Heart right ventricle (tissue), 16 donors: ENCODE measurements at regions not wholly inside any gene's neighbourhood (a gene's known extent, or its start where the extent isn't known, plus 50 kb on each side); places are given as distances from the start of the nearest gene placed in this dataset.

Source experiments
- ATAC-seq, 8 donors: fragments of 200-7000 bp; cut with Tn5 transposase; one replicate each; pipeline ENCODE4 v1.9.1; 2020; ENCODE audit warnings: mild to moderate bottlenecking in 8 of 8, moderate library complexity in 8 of 8, moderate number of reproducible peaks in 1 of 8
- DNase-seq, 2 donors: peaks; one replicate each; pipeline ENCODE4 v3.0.0-alpha.2; 2020
- H3K27ac ChIP-seq, 10 donors: fragments of 200-600 bp; sonication (generic) in 2 of 10; one replicate each; pipeline versions ENCODE4 v1.5.0 to v1.8.0; 2020 to 2022; ENCODE audit warnings: mild to moderate bottlenecking in 3 of 10
- H3K27me3 ChIP-seq, 7 donors: fragments of 200-600 bp; one replicate each; pipeline ENCODE4 v1.8.0; 2021 to 2022; ENCODE audit warnings: mild to moderate bottlenecking in 2 of 7
- H3K36me3 ChIP-seq, 9 donors: fragments of 200-600 bp; sonication (generic) in 1 of 9; one replicate each; pipeline versions ENCODE4 v1.5.0 to v1.8.0; 2020 to 2022; ENCODE audit warnings: mild to moderate bottlenecking in 2 of 9
- H3K4me1 ChIP-seq, 9 donors: fragments of 200-600 bp; sonication (generic) in 1 of 9; one replicate each; pipeline versions ENCODE4 v1.5.0 to v1.8.0; 2020 to 2022; ENCODE audit warnings: mild to moderate bottlenecking in 4 of 9
- H3K4me3 ChIP-seq, 10 donors: fragments of 200-600 bp; sonication (generic) in 2 of 10; one replicate each; pipeline versions ENCODE4 v1.5.0 to v1.8.0; 2020 to 2022; ENCODE audit warnings: mild to moderate bottlenecking in 7 of 10, moderate library complexity in 2 of 10
- H3K9me3 ChIP-seq, 11 donors: fragments of 200-600 bp in 10 of 11; sonication (generic) in 2 of 11; one replicate each; pipeline versions ENCODE4 v1.5.0 to v1.8.0; 2013 to 2022; ENCODE audit warnings: mild to moderate bottlenecking in 2 of 11, control low read depth in 1 of 11, moderate library complexity in 1 of 11
- WGBS, 2 donors: extraction: QIAGEN DNeasy Blood & Tissue Kit; methylation state at CpG; one replicate each; pipeline ENCODE4 v1.1.7; 2013; ENCODE audit warnings: inconsistent platforms in 1 of 2; 5-methylcytosine and 5-hydroxymethylcytosine counted together
- intact Hi-C, 10 donors: fragments of 100-400 bp; cut with DNase I; formaldehyde crosslinking; loops; one replicate each; pipeline versions ENCODE4 v1.11.1 to v1.14.2; 2022
- TF ChIP-seq, protein P1 (sequence below), 9 donors: fragments of 200-600 bp; sonication (generic) in 2 of 9; IDR thresholded peaks; one replicate each; pipeline versions ENCODE4 v1.5.0 to v1.8.0; 2021 to 2022; ENCODE audit warnings: antibody characterized with exemption in 9 of 9, mild to moderate bottlenecking in 5 of 9, moderate library complexity in 1 of 9
- donor health status: Arrhythmogenic right ventricular cardiomyopathy.
- donor health status: ischemic (EF 13 %, LVEDD 7.1; RV severe dilation, severe dysfunction).
- donor health status: healthy with polysubstance abuse.
- donor health status: DM: no; HTN: yes; CAD: no.
- donor health status: DM: no; HTN: no; CAD: no.
- donor health status: ischemic (EF 25% LVEDD 6.9; RV normal size, moderate dysfunction).
- donor health status: ischemic (EF 25% LVEDD 5.7; RV mildly dilated, moderate dysfunction).
- donor health status: healthy.
- donor health status: DM: yes; HTN: yes; CAD: no.
- donor health status: Ischemic cardiomyopathy.
- donor health status: ischemic (EF 35%, LVEDD 5.7; RV mildly dilated, moderate dysfunction).
- donor health status: nonischemic (EF 11% LVEDD 7.7; RV severe dilation, severe dysfunction).
- donor health status: DM: yes; HTN: yes; CAD: no.
- donor health status: PGD.
- donor health status: ischemic (EF 29% LVEDD 5.4; RV normal size, mild dysfunction).
- donor health status: nonischemic (EF 23%, LVEDD 6.1; RV moderate dilation, normal function).

DNA sequence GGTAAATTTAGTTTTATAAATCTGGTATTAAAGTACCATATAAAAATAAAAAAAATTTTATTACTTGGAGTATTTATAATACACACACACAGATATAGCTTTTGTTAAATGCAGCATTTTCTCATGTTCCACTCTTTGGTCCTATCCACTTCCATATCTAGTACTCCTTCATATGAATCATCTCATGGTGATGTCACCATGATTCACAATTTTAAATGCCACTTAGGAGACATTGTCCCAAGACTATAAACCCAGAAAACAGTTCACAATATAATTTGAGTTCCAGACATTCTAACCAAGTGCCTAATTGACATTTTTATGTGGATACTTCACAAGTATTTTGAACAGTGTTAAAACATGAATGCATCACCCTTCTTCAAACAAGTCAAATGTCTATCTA is 1398.3 kb downstream of the DSC3 start:
- TF ChIP-seq, protein P1, sequence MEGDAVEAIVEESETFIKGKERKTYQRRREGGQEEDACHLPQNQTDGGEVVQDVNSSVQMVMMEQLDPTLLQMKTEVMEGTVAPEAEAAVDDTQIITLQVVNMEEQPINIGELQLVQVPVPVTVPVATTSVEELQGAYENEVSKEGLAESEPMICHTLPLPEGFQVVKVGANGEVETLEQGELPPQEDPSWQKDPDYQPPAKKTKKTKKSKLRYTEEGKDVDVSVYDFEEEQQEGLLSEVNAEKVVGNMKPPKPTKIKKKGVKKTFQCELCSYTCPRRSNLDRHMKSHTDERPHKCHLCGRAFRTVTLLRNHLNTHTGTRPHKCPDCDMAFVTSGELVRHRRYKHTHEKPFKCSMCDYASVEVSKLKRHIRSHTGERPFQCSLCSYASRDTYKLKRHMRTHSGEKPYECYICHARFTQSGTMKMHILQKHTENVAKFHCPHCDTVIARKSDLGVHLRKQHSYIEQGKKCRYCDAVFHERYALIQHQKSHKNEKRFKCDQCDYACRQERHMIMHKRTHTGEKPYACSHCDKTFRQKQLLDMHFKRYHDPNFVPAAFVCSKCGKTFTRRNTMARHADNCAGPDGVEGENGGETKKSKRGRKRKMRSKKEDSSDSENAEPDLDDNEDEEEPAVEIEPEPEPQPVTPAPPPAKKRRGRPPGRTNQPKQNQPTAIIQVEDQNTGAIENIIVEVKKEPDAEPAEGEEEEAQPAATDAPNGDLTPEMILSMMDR (IDR thresholded peaks at IDR 0.05) = no peak
- ATAC-seq (no peak), DNase-seq (no peak)
- no peaks in the 10 kb centered on the region for H3K9me3 ChIP-seq
- no peaks in the 10 kb centered on the region for H3K4me1 ChIP-seq
- no peak overlapping the region for H3K27ac ChIP-seq
- no peaks in the 10 kb centered on the region for H3K36me3 ChIP-seq
- no peaks in the 10 kb centered on the region for H3K27me3 ChIP-seq
- intact Hi-C loops = no loop called here
- H3K4me3 ChIP-seq = no peak overlapping the region

DNA sequence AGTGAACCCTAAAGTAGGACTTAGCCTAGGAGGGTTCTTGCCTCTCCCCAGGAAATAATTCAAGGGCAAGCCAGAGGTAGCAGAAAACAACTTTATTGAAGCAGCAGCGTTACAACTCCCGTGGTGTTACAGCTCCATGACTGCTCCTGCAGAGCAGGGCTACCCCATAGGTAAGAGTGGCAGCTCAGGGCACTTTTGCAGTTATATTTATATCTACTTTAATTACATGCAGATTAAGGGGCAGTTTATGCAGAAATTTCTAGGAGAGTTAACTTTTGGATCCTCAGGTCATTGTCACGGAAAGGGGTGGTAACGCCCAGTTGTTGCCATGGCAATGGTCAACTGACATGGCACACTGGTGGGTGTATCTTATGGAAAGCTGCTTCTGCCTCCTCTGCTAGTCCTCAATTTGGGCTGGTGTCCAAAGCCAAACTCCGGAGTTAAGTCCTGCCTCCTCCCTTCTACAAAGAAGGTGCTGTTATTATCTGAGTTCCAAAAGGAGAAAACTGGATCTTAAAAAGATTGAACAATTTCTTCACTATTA is 1413.0 kb downstream of the DSC3 start:
- WGBS, 2 donors = 73 to 75% methylated on average over 5 of the region's 5 CpGs
- H3K27me3 ChIP-seq = no peaks in the 10 kb centered on the region
- DNase-seq (no peak), ATAC-seq (no peak)
- no peaks in the 10 kb centered on the region for H3K9me3 ChIP-seq
- no peaks in the 10 kb centered on the region for H3K36me3 ChIP-seq
- H3K4me3 ChIP-seq = no peak overlapping the region
- TF ChIP-seq, protein P1 (IDR thresholded peaks at IDR 0.05) = no peak
- H3K4me1 ChIP-seq = no peaks in the 10 kb centered on the region
- no peak overlapping the region for H3K27ac ChIP-seq
- intact Hi-C loops = no loop called here

DNA sequence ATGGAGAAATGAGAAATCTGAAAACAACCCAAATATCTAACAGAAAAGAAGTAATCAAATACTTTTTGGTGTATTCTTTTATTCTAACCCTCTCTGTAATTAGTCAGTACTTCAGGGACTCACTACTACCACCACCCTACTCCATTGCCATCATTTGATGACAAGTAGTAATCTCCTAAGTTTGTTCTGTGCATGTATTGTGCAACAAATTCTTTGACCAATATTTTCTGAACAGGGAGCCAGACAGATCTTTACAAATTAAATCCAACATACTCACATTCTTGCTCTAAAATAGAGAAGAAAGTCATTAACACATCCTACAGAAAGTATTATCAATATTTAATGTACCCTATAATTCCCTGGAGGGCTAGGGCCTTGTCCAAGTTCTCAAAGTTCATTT is 1416.4 kb downstream of the DSC3 start:
- DNase-seq = no peak
- H3K4me3 ChIP-seq = no peak overlapping the region
- TF ChIP-seq, protein P1 (IDR thresholded peaks at IDR 0.05) = no peak
- H3K4me1 ChIP-seq = no peaks in the 10 kb centered on the region
- H3K27ac ChIP-seq = no peak overlapping the region
- no peak for ATAC-seq
- H3K36me3 ChIP-seq = no peaks in the 10 kb centered on the region
- H3K27me3 ChIP-seq = no peaks in the 10 kb centered on the region
- intact Hi-C loops = loop anchor here in 1 of 10 donors (2.0 kb wide), 1 partner anchor 23 kb away; no protein-coding TSS in a partner anchor
- H3K9me3 ChIP-seq = peaks cover 0 to 4% (median 0%) of the 10 kb centered on the region in 11 donors

DNA sequence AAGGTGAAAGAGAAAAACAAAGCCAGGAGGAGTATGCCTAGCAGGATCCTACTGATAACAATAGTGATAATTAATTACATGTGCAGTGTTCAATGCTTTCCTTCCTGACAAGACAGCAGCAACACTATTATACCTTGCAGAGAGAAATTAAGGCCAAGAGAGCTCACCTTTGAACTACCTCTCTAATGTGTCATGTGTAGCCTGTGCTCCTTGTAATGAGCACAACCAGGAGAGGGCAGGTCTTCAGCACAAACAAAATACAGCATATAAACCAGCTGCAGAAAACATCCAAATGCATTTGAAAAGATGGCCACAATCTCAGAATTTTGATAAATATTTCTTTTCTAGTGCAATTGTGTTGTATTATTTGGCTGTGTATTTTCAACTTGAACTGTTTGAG is 1425.7 kb downstream of the DSC3 start:
- intact Hi-C loops = loop anchor here in 1 of 10 donors (10.0 kb wide), 1 partner anchor 668 kb away; no protein-coding TSS in a partner anchor

More for the DNA sequence above, 1425.7 kb downstream of the DSC3 start:
- peak in 1 of 8 donors; percentile 61 for ATAC-seq
- no peaks in the 10 kb centered on the region for H3K4me1 ChIP-seq
- H3K36me3 ChIP-seq = no peaks in the 10 kb centered on the region
- H3K27me3 ChIP-seq = no peaks in the 10 kb centered on the region
- H3K9me3 ChIP-seq = no peaks in the 10 kb centered on the region
- H3K27ac ChIP-seq = no peak overlapping the region
- DNase-seq = no peak
- H3K4me3 ChIP-seq = no peak overlapping the region
- TF ChIP-seq, protein P1 (IDR thresholded peaks at IDR 0.05) = peak in 6 of 9 donors; percentile 9 to 45 (median 36)
